ENCODE measurements at regions not wholly inside any gene's neighbourhood (a gene's known extent, or its start where the extent isn't known, plus 50 kb on each side); places are given as distances from the start of the nearest gene placed in this dataset.

- H3K9me3 Mint-ChIP-seq (ENCODE audit: insufficient read depth): no peaks in the 10 kb centered on the region
- H3K27me3 Mint-ChIP-seq: peaks cover 26% of the 10 kb centered on the region
- WGBS (ENCODE audit: insufficient coverage): 96% methylated on average over 5 of the region's 6 CpGs
Observed at GRCh38 chr1:112263042-112263441, 133.0 kb upstream of the CTTNBP2NL start.

GRCh38 chr1:112263453-112263852 is 132.6 kb upstream of the CTTNBP2NL start:
- H3K4me1 Mint-ChIP-seq: no peaks in the 10 kb centered on the region
- ChIA-PET POLR2A (no interaction called here), CTCF (no interaction called here)
- H3K27me3 Mint-ChIP-seq: peaks cover 22% of the 10 kb centered on the region
- ATAC-seq (ENCODE audit: low read depth) (no peak), DNase-seq (no peak)
- WGBS (ENCODE audit: insufficient coverage): no CpG with 5 or more reads among the region's 1 CpG
- no peak overlapping the region for H3K9ac ChIP-seq (ENCODE audit: low read length)
- H3K27ac Mint-ChIP-seq: no peak overlapping the region
- H3K27ac ChIP-seq (ENCODE audit: low read length in 2 of 2): no peak overlapping the region
- no peak overlapping the region for H3K4me2 ChIP-seq (replicated peaks; ENCODE audit: low read depth, low read length, poor library complexity, severe bottlenecking)
- no peaks in the 10 kb centered on the region for H3K79me2 ChIP-seq (ENCODE audit: control insufficient read depth, insufficient read depth, low read length)
- intact Hi-C loops (cut with micrococcal nuclease): no loop called here
- TF ChIP-seq CTCF (IDR thresholded peaks at IDR 0.05) (no peak), EZH2 (IDR thresholded peaks at IDR 0.05; ENCODE audit: borderline replicate concordance, insufficient read depth, low read depth, low read length, poor library complexity, severe bottlenecking) (no peak)
- no peak overlapping the region for H3K4me3 Mint-ChIP-seq
- no peaks in the 10 kb centered on the region for H3K9me3 Mint-ChIP-seq (ENCODE audit: insufficient read depth)
- no peaks in the 10 kb centered on the region for H3K4me1 ChIP-seq (ENCODE audit: control insufficient read depth in 2 of 2, insufficient read depth in 2 of 2, low read length in 2 of 2)
- no peaks in the 10 kb centered on the region for H3K36me3 ChIP-seq (replicated peaks in 1 of 2; ENCODE audit: control extremely low read depth in 1 of 2, control insufficient read depth in 1 of 2, extremely low read depth in 1 of 2, insufficient read depth in 2 of 2, low read length in 1 of 2)
- H3K4me3 ChIP-seq (ENCODE audit: control extremely low read depth in 1 of 5, extremely low read depth in 1 of 5, insufficient read depth in 1 of 5, low read depth in 2 of 5, low read length in 4 of 5): no peak overlapping the region
- no peak overlapping the region for H2AFZ ChIP-seq (ENCODE audit: insufficient read depth, low read depth, low read length, poor library complexity, severe bottlenecking)
- peaks cover 0 to 3% (median 0%) of the 10 kb centered on the region in 3 donors for H3K9me3 ChIP-seq (ENCODE audit: control extremely low read depth in 1 of 3, control insufficient read depth in 2 of 3, insufficient read depth in 1 of 3, low read length in 2 of 3)
- peaks cover 0 to 2% (median 0%) of the 10 kb centered on the region in 4 experiments for H3K27me3 ChIP-seq (replicated peaks in 1 of 4; ENCODE audit: control extremely low read depth in 1 of 4, control insufficient read depth in 3 of 4, insufficient read depth in 4 of 4, low read length in 3 of 4)
- no peaks in the 10 kb centered on the region for H4K20me1 ChIP-seq (ENCODE audit: control insufficient read depth, insufficient read depth, low read length, poor library complexity, severe bottlenecking)

More at GRCh38 chr1:112263042-112263441, 133.0 kb upstream of the CTTNBP2NL start:
- no peak for ATAC-seq (ENCODE audit: low read depth)
- Mint-ChIP-seq H3K4me1 (no peaks in the 10 kb centered on the region), H3K4me3 (no peak overlapping the region), H3K27ac (no peak overlapping the region)
- H3K27me3 ChIP-seq (replicated peaks in 1 of 4; ENCODE audit: control extremely low read depth in 1 of 4, control insufficient read depth in 3 of 4, insufficient read depth in 4 of 4, low read length in 3 of 4): peaks cover 0 to 2% (median 0%) of the 10 kb centered on the region in 4 experiments
- peaks cover 0 to 3% (median 0%) of the 10 kb centered on the region in 3 donors for H3K9me3 ChIP-seq (ENCODE audit: control extremely low read depth in 1 of 3, control insufficient read depth in 2 of 3, insufficient read depth in 1 of 3, low read length in 2 of 3)
- H3K79me2 ChIP-seq (ENCODE audit: control insufficient read depth, insufficient read depth, low read length): no peaks in the 10 kb centered on the region
- no peak overlapping the region for H3K4me3 ChIP-seq (ENCODE audit: control extremely low read depth in 1 of 5, extremely low read depth in 1 of 5, insufficient read depth in 1 of 5, low read depth in 2 of 5, low read length in 4 of 5)
- H4K20me1 ChIP-seq (ENCODE audit: control insufficient read depth, insufficient read depth, low read length, poor library complexity, severe bottlenecking): no peaks in the 10 kb centered on the region
- ChIA-PET POLR2A (no interaction called here), CTCF (no interaction called here)
- H3K4me1 ChIP-seq (ENCODE audit: control insufficient read depth in 2 of 2, insufficient read depth in 2 of 2, low read length in 2 of 2): no peaks in the 10 kb centered on the region
- intact Hi-C loops (cut with micrococcal nuclease): no loop called here
- no peak overlapping the region for H3K27ac ChIP-seq (ENCODE audit: low read length in 2 of 2)
- DNase-seq: no peak
- TF ChIP-seq EZH2 (IDR thresholded peaks at IDR 0.05; ENCODE audit: borderline replicate concordance, insufficient read depth, low read depth, low read length, poor library complexity, severe bottlenecking): no peak
- TF ChIP-seq CTCF (IDR thresholded peaks at IDR 0.05): no peak
- H3K36me3 ChIP-seq (replicated peaks in 1 of 2; ENCODE audit: control extremely low read depth in 1 of 2, control insufficient read depth in 1 of 2, extremely low read depth in 1 of 2, insufficient read depth in 2 of 2, low read length in 1 of 2): no peaks in the 10 kb centered on the region
- no peak overlapping the region for H2AFZ ChIP-seq (ENCODE audit: insufficient read depth, low read depth, low read length, poor library complexity, severe bottlenecking)
- no peak overlapping the region for H3K4me2 ChIP-seq (replicated peaks; ENCODE audit: low read depth, low read length, poor library complexity, severe bottlenecking)
- H3K9ac ChIP-seq (ENCODE audit: low read length): no peak overlapping the region
